ENCODE measurements at regions not wholly inside any gene's neighbourhood (a gene's known extent, or its start where the extent isn't known, plus 50 kb on each side); places are given as distances from the start of the nearest gene placed in this dataset.

GRCh38 chr2:71989671-71990070 lies 158.0 kb downstream of the CYP26B1 start:
- TF ChIP-seq EZH2phosphoT487 (IDR thresholded peaks at IDR 0.05; ENCODE audit: borderline replicate concordance, low read depth) (no peak), POLR2AphosphoS5 (IDR thresholded peaks at IDR 0.05; ENCODE audit: low read depth, low read length) (no peak), MXI1 (IDR thresholded peaks at IDR 0.05; ENCODE audit: low read depth, low read length) (no peak), MAX (IDR thresholded peaks at IDR 0.05; ENCODE audit: low read depth) (no peak), CTCF (IDR thresholded peaks at IDR 0.05) (no peak), TCF12 (IDR thresholded peaks at IDR 0.05) (no peak), GATA2 (CRISPR knock-in tag; IDR thresholded peaks at IDR 0.05) (no peak), MEF2A (IDR thresholded peaks at IDR 0.05; ENCODE audit: borderline replicate concordance, low read depth) (no peak), ZBTB33 (IDR thresholded peaks at IDR 0.05; ENCODE audit: borderline replicate concordance, low read depth) (no peak)

Measured in SK-N-SH (cell line).